NCI-H748 (cell line): ENCODE measurements at regions not wholly inside any gene's neighbourhood (a gene's known extent, or its start where the extent isn't known, plus 50 kb on each side); places are given as distances from the start of the nearest gene placed in this dataset.

Source experiments
- DNase-seq: peaks from one replicate; lab custom pipeline; 2025; ENCODE audit not compliant: unreplicated experiment; lab: John Stamatoyannopoulos, UW

DNA sequence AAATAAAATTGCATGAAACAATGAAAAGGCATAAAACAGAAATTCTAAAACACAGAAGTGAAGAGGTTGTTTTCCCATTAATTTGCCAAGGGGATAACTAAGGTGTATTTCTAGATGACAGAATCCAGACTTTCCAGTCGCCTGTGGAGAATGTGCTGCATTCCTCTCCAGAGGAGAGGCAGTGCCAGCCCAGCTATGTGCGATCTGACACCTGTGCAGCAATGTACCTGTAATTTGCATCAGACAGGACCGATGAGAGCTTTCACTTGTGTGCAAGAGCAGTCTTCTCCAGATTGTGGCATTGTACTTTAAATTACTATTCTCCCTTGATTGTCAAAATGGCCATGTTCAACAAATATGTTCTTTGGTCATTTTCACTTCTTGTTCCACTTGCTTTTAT, 1037.9 kb downstream of the EFNB2 start:
- no peak for DNase-seq

DNA sequence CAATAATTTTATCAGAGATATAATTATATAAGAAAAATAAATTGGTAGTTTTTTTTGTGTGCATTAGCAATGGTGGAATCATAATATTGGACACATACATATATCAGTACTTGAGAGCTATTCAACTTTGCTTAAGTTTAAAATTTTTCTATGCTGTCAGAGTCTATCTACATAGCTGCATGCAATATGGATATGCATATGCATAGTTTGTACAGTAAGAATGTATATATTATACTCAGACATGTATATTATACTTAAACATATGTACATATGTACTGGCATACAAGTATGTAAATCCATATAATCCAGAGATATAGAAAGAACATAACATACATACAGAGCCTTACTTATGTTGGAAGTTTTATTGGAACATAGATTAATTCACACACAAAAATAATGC, 1043.2 kb downstream of the EFNB2 start:
- DNase-seq = no peak

DNA sequence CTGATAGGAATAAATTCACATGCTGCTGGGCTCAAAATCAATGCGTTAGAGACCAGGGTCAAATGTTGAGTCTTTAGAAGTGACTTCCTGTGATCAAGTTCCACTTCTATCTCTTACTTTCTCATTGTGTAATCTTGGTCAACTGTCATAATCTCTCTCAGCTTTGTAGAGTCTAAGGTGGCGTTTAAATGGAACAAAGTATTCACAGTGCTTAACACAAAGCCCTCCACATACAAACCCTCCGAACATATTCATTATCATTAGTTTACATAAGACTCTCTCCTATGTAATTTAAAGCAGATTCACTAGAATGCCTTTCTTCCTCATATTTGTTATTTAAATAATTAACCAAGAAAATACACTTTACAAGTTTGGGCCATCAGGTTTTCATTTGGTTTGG, 1044.1 kb downstream of the EFNB2 start:
- no peak for DNase-seq

DNA sequence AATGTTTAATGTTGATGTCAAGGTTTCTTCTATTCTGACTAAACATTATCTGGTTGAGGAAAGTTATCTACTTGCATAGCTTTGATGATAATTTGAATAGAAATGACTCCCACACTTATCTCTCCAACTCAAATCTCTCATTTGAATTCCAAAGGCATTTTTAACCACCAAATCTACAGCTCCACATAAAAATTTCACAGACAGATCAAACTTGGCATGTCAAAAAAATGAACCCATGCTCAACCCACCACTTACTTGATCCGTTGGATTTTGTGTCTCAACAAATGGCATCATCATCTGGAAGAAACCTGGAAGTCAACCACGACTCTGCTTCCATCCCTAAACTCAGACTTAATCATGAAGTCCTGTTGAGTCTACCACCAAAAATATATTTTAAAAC, 1050.4 kb downstream of the EFNB2 start:
- no peak for DNase-seq

DNA sequence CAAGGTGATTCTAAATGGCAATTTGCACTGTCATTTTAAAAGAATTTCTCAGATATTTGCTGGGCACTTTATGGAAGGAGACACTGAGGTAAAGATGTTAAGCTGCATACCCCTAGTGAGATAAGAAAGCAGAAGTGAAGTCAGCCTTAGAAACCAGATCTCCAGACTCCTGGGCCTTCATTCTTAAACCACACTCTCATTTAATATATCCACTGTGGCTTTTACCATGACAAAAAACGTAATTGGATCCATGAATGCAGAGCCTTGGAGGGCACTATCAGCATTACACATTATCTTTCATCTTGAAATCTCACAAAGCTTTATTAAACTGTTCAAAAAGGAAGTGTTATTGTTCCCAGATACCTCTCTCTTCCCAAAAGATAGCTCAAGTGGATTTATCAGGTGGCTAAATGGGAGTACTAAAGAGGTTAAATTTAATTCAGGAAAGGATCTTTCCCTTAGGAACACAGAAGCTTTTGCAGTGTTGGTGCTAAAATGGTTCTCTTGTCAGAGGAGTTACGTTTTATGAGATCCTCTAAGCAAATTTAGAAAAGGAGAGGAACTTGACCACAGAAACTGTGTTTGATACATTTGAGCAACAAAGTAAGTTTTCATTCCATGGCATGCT, 1060.4 kb downstream of the EFNB2 start:
- no peak for DNase-seq

DNA sequence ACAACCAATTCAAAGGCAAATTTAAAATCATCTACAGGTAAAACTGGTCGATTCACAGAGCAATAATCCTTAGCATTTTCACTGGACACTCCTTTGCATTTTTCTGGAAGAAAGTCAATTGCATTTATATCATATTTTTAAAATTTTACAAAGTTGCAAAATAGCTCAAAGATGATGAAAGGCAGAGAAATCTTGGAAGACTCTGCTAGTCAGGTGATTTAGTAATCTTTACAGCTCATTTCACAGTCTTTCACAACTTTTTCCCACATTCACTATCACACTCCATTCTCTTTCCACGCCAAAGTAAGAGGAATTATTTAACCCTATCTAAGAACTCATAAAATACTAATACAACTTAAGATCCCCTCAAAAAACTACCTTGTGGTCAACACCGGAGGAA, 1063.8 kb downstream of the EFNB2 start:
- no peak for DNase-seq

DNA sequence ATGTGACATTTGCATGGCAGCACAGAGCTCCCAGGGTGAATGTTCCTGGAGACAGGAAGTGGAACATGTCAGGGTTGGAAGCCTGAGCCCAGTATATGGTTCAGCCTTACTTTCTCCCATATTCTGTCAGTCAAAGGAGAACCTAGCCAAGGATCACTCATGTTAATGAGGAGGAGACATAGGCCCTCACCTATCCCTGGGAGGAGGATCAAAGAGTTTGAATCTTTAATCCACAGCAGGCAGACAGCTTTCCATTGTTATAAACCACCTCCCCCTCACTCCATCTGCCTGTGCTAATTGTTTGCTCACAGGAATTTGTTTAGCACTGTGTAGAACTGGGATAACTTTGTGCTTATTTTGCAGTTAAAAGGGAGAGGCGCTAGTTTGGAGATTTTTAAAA, 1069.1 kb downstream of the EFNB2 start:
- no peak for DNase-seq

DNA sequence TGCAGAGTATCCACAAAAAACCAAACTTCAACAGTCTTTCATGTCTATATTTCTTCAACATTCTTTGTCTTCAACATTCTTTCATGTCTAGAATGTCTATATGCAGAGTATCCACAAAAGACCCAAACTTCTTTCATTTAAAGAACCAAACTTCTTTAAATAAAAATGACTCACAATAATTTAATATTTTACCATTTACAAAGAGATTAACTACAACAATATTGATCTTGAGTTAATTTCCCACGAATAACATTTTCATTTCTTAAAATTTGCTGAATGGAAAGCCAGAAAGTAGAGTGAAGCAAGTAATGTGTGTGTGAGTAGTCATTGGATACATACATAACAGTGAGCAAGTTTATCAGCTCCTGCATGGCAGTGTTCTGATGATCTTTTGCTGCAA, 1069.7 kb downstream of the EFNB2 start, which contains the start of gene DAOA:
TSS of gene DAOA (plus strand) at position 301 of the 400 bp plus-strand sequence.
- DNase-seq = no peak

DNA sequence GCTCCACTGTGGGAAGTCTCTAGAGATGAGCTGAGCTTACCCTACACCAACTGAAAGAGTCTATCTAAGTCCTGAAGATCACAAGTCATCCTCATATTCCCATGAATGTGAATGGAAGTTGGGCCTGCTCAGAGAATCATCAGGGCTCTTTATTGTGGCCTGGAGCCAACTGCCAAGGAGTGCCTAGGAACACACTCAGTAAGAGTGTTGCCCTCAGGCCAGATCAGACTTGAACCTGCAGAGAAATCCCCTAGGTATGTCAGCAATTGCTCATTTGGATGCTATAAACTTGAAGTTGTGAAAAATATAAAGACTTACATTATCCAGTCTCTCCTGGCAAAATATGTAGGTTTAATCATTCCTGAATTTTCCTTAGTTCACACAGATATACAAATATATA, 1070.2 kb downstream of the EFNB2 start:
- DNase-seq = no peak

DNA sequence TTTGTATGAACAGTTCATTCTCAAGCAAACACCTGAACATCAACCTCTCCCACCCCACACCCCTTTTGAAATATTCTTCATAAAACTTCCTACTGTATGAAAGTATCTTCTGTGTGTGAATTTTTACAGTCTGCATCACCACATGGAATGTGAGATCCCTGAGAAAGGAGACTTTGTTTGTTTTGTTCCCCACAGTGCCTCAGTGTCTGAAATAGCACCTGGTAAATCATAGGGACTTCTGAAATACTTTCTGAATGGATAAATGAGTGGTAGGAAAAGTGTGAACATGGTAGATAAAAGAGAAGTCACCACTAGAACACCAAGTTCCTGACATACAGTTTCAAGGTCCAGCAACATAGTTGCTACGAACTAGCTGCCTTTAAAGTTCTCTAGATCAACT, 1071.2 kb downstream of the EFNB2 start:
- no peak for DNase-seq

DNA sequence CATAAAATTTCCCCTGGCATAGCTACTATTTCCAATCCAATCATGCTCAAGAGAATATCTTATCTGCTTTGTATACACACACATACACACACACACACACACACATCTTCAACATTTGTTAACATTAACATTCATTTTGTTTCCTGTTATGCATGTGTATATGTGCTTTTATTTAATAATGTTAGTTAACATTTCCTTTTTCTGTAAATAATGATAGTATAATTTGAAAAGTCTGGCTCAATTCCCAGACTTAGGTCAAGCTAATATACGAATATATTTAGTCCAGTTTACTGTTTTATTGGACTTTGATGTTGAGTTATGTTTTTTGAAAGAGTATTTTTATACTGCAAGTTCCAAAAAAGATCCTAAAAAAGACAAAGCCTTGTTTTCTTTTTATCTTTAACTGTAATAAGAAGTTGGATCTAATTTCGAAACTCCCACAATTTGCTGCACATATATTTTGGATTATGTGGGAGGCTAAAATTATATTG, 1072.4 kb downstream of the EFNB2 start:
- DNase-seq = no peak

DNA sequence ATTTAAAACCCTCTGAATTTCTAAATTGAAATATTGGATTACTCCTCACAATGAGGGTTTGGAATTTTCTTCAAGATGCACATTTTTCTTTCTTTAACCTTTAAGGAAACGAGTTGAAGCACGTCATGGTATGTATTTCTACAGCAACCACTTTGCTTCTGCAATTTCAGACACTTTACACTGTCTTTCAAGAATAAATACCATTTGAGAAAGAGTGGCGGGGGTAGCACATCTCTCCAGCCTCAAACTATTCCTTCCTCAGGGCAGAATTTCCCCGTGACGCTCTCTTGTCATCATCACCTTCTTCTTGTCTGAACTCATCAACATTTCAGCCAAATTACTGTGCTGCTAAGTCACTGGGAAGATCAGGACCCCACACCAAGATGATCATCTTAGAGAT, 1073.4 kb downstream of the EFNB2 start:
- DNase-seq = no peak

DNA sequence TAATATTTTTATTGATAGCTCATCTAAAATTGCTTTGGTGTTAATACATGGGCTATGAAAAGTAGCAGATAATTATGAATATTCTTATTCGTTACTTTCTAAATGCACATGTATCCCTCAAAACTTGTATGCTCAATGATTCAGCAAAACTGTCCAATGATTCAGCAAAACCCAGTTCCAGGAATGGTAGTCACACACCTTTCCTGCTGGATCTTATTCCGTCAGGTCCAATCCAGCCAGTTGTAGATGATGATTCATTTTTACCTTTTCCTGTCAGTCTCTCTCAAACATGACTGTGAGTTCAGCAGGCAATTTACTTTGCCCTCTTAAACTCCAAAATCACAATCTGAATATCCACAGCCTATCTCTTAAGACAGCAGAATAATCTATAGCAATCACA, 1082.6 kb downstream of the EFNB2 start:
- DNase-seq = no peak

DNA sequence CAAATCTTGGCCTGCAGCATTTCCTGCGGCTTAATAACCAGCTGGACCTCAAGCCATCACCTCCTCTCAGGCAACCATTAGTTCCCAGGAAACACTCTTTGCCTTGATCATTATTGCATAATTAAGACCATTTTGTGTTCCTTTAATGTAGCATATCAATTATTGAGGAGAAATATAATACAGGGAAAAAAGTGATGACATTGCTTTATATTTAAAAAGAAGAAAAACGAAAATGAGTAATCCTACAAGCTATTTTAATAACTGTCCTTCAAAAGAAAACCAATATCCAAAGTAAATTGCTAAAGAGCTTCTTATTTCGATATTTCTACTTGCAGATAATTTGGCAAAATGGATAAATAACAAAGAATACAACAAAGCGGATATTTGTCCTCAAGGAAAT, 1084.7 kb downstream of the EFNB2 start:
- DNase-seq = no peak

DNA sequence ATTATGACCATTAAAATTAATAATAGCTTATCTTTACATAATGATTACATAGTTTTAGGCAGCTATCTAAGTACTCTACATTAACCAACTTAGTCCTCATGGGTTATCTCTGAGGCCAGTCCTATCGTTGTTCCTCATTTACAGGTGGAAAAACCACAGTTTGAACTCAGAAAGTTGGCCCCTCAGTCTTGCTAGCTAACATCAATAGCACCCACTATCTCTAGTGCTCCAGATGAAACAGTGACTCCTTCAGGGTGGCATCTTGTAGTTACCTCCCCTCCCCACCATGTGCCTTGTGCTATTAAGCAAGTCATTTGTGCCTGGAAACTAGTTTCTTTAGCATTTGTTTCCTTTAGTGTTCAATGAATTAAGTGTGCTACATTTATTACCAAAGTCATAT, 1086.7 kb downstream of the EFNB2 start:
- DNase-seq = no peak

DNA sequence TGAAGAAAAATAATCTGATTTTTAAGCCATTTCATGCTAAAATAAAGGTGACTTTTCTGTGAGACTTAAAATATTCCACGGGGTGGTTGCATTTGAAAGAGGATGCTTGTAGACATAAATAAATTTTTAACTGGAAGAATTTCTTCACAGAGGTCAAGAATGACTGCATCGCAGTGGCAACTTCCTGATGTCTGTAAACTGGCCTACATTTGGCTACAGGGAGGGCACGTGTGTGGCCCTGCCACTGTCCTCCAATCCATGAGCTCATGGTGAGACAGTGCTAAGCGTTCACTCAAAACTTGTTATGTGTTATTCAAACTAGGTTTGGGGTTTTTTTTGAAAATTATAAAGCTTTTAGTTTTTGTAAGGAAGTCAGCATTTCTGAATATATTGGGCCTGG, 1089.3 kb downstream of the EFNB2 start:
- DNase-seq = no peak

DNA sequence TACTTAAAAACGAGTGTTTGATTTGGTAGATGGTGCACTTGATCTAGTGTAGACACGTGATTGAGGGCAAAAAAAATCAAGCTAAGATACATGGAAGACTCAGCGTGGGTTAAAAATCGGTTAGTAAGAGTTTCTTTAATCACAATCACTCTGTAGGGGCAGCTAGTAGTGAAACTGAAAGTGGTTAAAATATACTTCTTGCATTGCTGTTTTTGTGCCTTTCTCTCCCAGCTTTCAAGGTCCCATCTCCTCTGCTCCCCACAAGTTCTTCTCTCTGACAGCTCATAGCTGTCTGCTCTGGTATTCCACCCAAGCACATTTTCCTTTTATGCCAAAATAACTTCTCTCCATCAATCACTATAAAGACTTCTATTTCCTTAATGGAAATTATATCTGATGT, 1089.7 kb downstream of the EFNB2 start:
- no peak for DNase-seq

DNA sequence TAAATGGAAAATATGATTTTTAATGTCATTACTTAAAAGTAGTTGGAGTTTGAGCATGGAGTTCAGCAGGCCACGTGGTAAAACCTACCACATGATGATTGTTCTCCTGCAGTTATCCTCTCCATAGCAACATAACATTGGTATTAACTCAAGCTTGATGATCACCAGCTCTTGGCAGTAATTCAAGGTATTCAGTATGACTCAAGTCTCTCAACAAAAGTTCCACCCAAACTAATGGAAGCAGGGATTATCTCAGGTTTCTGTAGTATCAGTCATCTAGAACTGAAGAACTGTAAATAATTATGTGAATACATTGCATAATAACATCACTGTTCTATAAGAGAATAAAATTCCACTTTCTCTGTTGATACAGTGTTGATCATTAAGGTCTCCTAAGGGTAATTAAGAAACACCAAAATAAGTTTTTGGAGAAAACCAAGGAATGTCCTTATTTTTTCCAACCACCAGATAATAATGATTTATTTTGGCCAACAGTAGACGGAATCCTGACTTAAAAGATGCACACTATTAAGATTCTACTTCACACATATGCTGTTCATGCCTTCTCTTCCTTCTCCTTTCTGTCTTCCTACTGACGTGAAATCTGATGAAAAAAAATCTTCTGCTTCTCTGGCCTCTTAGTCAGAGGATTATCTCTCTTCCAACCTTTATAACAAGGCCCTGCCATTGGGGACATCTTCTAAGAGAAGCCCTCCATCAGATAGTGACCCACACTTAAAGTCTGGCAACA, 1092.3 kb downstream of the EFNB2 start:
- DNase-seq = no peak

DNA sequence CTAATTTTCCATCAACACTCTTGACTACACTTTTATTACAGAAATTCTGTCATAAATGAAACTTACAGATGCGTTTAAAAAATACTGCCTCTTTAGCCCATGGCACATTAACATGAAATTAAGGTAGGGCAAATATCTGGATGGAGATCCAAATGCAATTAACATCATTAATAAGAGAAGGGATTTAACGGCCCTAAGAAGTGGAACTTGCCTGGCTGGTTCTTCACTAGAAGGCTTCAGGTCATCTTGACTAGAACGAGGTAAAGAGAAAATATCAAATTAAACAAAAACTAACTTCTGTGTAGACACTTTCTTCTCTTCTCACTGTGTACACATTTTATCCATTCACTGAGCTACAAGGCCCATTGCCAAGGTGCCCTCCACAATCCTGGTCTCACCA, 1093.4 kb downstream of the EFNB2 start:
- no peak for DNase-seq

DNA sequence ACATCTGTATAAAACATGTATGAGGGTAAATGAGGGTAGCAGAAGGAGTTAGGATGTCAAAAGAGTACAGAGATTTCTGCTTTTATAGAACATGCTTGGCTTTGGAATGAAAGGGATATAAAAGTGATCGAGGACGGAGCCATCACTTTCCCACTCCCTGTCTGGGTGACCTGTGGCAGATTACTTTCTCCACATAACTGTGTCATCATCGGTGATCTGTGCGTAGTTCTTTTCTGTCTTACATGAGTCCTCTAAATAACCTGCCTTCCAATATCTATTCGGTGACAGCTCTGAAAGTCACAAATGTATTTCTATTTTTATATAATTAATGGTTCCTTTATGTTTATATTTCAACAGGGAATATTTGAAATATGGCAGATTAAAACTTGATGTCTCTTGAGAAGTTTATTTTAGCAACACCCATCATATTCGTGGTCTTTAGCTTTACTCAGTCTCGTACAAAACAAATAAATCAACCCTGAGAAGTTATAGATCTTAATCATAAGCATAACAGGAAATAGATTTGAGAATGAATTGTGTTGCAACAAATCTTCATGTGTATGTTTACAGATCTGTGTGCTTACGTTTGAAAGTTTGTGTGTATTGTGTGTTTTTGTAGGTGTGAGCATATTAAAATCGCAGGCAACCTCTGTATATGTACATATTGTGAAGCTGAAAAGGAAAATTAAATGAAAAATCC, 1094.3 kb downstream of the EFNB2 start:
- no peak for DNase-seq

DNA sequence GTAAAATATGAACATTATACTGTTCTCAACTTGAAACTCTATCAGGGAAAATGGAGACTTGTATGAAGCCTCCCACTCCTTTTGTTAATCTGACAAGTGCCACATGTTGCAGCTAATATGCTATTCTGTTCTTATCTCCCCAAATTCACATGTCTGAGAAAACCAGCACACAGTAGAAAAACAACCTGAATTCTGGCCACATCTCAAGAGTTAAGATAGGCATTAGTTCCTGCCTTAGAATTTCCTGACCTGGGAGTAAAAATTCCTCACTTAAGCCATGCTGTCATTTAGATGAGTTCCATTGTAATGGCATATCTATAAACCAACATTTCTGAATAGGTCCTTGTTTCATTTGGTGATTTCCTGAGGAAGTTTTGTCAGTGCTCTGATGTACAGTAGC, 1098.5 kb downstream of the EFNB2 start:
- DNase-seq = no peak

DNA sequence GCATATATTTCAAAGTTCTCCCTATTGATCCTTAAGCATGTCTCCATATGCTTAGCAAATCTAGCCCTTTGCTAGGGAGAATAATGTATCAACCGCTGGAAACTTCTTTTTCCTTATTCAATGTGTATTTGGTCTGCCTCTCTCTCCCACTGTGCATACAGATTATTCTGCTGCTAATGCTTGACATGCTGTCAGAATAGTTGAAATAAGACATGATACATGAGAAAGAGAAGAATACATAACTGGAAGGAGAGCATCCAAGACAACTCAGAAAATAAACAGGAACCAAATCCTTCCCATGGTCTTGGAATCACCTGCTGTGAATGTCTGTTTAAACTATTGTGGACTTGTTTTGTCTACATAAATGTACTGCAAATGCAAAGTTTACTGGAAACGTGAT, 1103.0 kb downstream of the EFNB2 start:
- DNase-seq = no peak
